ENCODE measurements at regions not wholly inside any gene's neighbourhood (a gene's known extent, or its start where the extent isn't known, plus 50 kb on each side); places are given as distances from the start of the nearest gene placed in this dataset.
"Not testable (repeated sequence)": the region's sequence is repeated elsewhere in the genome, so short reads cannot be mapped to it uniquely, and the experiment has no call there.

DNA sequence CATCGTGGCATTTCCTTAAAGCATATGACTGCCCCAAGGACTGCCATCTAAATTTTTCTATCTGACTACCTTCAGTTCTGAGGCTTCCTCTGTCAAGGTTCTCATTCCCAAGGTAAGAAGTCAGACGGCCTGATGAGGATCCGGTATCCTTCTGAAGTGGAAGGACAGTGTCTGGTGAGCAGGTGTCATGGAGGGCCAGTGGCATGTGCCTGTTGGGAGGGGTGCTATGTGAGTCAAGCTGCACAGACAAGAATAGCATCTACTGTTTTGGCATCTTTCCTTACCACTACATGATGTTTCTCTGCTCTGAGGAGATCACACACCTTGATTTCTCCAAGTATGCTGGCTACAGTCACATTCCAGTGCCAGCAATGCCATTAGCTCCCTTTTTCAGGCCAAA is 99.6 kb upstream of the RGS1 start:
- no peak for DNase-seq (ENCODE audit: insufficient read length, low spot score)
- no peak for FAIRE-seq

DNA sequence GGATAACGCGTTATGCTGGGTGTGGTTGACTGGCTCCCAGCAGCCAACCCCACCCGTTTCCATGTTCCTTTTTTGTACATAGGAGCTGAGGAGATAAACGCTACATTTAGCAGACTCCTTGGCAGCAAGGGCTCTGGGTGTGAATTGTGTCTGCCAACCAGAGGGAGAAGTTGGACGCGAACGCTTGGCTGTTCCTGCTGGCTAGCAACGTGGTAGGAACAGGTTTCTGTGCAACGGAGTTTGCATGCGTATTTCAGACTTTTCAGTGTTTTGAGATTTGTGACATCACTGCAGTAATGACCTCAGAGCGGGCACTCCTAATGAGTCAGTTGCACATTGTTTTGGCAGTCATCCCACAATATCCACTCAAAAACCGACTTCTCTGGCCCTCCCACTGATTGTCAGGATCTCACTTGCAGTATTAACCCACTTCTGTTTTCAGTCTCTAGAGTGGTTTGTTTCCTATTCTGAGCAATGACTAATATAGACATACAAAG is 98.7 kb upstream of the RGS1 start:
- DNase-seq (ENCODE audit: insufficient read length, low spot score): no peak
- no peak for FAIRE-seq

DNA sequence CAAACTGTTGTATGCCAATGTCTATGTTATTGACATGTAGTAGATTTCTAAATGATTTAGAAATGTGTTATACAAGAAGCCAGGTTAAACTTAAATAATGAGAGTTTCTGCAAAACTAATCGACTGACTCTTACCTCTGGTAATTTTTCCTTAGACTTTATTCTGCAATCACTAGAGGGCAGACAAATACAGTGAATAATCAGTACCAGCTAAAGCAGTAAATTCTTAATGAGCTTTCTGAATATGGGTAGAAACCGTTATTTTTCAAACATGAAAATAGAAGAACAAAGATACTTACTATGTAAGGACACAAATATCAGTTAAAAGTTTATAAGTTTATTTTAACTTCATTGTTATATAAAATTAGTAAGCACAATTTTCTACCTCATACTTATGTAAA is 97.9 kb upstream of the RGS1 start:
- FAIRE-seq: no peak
- DNase-seq (ENCODE audit: insufficient read length, low spot score): peak; percentile 37

DNA sequence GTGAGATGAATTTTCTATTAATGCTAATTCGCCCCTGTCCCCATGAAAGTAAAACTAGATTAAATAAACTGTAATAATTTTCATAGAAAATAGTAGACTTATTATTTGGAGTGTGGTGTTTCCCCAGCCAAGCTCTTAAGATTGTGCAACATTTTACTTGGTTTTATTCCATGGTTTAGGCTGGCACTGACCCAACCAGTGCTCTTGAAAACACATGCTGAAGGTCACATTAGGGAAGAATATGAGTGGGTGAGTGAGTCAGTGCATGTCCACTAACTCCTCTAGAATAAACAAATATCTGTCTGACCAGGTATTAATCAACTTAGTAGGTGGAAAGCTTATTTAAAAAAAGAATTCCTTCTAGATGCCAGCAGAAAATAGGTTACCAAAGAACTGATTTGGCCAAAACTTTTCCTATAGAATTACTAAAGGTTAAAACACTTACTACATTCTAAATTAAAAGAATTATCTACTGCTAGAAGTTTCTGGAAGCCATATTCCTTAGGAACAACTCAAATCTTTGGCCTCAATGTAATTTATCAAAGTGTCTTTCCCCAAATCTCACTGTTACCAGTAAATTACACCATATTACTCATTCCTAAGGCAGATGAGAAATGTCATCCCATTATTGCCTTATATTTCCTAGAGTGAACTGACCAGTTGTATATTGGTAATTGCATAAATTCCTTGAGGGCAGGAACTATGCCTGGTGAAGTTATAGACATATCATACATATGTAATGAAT is 89.7 kb upstream of the RGS1 start:
- DNase-seq (ENCODE audit: insufficient read length, low spot score) (peak; percentile 53), FAIRE-seq (peak; percentile 71)

DNA sequence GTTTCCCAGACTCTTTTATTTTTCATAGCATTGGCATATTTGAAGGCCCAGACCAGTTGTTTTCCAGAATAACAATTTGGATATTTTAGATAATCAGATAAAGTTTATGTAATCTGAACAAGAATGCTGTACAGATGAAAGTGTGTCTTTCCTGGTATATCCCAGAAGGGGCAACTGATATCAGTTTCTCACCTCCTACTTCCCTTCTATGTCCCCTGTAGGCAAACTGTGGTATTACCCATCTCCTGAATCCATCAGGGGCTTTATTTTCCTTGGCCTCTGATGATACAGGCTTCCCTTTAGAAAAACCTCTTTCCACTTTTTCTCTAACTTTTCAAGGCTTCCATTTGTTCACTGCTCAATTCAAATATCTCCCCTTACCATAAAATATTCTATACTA is 87.5 kb upstream of the RGS1 start:
- FAIRE-seq (no peak), DNase-seq (ENCODE audit: insufficient read length, low spot score) (no peak)

DNA sequence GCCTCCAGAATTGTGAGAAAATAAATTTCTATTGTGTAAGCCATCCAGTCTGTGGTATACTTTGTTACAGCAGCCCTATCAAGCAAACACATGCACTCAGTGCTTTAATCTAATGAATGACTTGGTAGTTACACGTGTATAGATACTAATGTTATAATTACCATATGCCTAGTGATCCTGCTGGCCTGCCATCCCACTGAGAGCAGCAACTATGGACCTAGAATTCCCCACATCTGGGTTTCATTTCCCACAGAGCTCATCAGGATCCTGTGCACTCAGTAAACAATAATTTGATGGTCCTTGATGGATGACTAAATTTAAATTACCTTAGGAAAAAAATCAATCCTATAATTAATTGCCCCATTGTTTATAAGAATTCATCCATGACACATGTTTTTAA is 86.5 kb upstream of the RGS1 start:
- FAIRE-seq (no peak), DNase-seq (ENCODE audit: insufficient read length, low spot score) (no peak)

DNA sequence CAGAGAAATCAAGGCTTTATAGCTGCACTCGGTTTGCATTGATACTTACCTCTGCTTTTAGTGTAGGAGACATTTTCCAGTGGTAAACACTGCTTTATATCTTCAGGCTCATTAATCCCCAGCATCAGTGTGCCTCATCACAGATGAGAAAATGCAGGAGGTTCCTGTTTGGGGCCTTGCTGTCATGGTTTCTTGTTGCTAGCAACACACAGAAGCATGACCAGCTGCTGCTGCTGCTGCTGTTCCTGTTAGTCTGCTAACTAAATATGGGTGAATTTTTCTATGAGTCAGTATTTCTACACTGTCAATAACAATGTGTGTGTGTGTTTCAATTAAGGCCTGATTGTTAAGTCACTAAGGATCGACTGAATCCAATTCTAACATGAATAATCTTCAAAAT is 85.8 kb upstream of the RGS1 start:
- DNase-seq (ENCODE audit: insufficient read length, low spot score) (no peak), FAIRE-seq (peak; percentile 46)

DNA sequence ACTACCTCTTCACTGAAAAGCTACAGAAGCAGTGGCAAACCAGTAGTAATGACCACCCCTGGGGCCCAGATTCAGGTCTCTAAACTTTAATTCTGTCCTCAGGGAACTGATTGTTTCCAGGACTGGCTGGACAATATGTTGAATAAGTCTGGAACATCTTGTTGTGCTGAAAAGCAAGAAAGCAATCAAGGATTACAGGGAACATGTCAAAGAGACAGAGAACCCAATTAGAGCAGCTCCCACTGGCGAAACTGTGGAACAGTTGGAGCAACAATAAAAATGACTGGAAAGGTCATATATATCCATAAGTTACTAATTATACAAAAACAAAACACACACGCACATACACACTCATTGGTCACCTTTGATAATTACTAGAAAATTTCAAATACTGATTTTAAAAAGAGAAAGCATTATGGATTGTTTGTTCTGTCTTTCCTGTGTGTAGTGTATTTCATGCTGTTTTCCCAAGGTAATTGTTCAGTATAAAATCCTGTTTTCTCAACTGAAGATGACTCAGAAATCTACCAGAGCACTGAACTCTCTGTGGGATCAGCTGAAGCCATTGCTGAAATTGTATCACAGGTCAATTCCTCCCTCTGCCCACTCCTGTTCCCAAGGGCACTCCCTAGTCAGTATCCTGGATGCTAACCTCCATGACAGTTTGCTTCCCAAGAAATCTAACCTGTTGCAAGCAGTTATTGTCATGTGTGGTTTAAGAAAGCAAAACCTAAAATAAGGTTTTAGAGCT is 83.6 kb upstream of the RGS1 start:
- DNase-seq (ENCODE audit: insufficient read length, low spot score): no peak
- no peak for FAIRE-seq

DNA sequence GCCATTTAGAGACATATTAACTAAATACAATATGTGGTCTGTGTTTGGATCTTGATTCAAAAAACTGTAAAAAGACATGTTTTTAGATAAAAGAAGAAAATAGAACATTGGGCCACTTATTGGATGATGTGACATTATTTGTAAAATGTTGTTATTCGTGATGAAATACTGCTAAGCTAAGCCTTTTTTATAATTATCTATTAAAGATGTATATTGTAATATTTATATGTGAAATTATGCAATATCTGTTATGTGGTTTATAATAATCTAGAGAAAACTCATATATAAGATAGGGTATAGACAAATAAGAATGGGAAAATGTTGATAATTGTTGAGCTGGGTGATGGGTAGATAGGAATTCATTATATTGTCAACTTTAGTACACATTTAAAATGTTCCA is 82.0 kb upstream of the RGS1 start:
- DNase-seq (ENCODE audit: insufficient read length, low spot score) (no peak), FAIRE-seq (no peak)

DNA sequence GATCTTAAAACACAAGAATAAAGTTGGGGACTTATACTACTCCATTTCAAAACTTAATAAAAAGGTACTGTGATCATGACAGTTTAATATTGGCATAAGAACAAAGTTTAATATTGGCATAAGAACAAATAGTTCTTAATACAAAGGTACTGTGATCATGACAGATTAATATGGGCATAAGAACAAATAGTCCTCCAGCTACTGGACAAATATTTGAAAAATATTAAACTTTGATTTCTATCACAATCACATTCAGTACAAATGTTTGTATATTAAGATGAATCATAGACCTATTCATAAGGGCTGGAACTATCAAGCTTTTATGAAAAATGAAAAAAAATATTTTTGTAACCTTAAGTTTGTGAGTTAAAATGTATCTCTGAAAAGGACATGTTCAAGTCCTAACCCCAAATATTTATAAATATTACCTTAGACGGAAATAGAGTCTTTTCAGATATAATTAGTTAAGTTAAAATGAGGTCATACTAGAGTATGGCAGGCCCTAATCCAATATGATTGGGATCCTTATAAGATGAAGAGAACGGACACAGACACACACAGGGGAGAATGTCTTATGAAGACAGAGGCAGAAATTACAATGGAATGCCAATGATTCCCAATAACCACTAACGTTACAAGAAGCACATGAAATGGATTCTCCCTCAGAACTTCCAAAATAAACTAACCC is 79.1 kb upstream of the RGS1 start:
- no peak for DNase-seq (ENCODE audit: insufficient read length, low spot score)
- no peak for FAIRE-seq

DNA sequence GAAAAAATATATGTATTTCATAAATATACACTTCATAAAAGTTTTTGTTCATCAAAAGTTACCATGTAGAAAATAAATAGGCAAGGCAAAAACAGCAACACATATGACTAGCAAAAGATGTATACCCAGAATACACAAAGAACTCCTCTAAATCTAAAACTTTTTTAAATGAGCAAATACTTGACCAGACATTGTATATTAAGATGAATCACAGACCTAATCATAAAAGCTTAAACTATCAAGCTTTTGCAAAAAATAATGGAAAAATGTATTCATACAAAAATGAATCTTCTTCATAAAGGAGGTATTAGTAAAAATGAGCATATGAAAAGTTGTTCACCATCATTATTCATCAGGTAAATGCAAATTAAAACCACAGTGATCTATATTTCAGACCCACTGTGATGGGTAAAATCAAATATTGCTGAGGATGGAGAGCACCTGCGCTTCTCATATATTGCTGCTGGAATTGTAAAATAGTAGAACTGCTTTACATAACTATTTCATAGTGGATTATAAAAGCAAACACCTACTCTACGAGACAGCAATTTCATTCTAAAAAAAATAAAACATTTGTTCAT is 78.3 kb upstream of the RGS1 start:
- FAIRE-seq (no peak), DNase-seq (ENCODE audit: insufficient read length, low spot score) (no peak)

DNA sequence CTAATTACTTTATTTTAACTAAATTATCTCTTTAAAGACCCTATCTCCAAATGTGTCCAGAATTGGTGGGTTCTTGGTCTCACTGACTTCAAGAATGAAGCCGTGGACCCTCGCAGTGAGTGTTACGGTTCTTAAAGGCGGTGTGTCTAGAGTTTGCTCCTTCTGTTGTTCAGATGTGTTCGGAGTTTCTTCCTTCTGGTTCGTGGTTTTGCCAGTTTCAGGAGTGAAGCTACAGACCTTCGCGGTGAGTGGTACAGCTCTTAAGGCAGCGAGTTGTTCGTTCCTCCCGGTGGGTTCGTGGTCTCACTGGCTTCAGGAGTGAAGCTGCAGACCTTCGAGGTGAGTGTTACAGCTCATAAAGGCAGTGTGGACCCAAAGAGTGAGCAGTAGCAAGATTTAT is 77.5 kb upstream of the RGS1 start:
- DNase-seq (ENCODE audit: insufficient read length, low spot score); FAIRE-seq: not testable (repeated sequence)

DNA sequence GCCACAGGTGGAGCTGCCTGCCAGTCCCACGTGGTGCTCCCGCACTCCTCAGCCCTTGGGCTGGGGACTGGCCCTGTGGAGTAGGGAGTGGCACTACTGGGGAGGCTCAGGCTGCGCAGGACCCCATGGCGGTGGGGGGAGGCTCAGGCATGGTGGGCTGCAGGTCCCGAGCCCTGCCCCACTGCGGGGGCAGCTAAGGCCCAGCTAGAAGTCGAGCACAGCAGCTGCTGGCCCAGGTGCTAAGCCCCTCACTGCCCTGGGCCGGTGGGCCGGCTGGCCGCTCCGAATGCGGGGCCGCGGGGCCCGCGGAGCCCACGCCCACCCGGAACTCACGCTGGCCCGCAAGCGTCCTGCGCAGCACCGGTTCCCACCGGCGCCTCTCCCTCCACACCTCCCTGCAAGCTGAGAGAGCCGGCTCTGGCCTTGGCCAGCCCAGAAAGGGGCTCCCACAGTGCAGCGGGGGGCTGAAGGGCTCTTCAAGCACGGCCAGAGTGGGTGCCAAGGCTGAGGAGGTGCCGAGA is 76.5 kb upstream of the RGS1 start:
- DNase-seq (ENCODE audit: insufficient read length, low spot score); FAIRE-seq: not testable (repeated sequence)

DNA sequence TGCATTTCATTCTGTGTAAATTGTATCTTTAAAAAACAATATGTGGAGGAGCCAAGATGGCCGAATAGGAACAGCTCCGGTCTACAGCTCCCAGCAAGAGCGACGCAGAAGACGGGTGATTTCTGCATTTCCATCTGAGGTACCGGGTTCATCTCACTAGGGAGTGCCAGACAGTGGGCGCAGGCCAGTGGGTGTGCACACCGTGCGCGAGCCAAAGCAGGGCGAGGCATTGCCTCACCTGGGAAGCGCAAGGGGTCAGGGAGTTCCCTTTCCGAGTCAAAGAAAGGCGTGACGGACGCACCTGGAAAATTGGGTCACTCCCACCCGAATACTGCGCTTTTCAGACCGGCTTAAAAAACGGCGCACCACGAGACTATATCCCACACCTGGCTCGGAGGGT is 75.0 kb upstream of the RGS1 start:
- FAIRE-seq; DNase-seq (ENCODE audit: insufficient read length, low spot score): not testable (repeated sequence)

DNA sequence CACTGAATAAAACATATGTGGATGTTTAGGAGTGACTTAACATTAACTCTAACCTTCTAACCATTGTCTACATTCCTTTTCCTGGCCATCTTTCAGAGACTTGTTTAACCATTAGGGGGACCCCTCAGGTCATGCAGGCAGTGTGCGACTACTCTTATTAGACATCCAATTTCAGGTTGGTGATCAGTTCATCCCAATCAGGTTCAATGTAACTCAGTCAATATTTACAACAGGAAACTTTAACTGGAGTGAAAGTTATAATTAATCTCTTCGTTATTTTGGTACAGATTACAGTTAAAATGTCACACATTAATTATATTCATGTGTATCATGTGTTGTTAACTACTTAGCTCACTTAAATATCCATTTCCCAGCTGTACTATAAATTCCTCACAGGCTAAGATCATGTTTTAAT is 68.8 kb upstream of the RGS1 start:
- DNase-seq (ENCODE audit: insufficient read length, low spot score) (peak; percentile 54), FAIRE-seq (peak; percentile 65)

DNA sequence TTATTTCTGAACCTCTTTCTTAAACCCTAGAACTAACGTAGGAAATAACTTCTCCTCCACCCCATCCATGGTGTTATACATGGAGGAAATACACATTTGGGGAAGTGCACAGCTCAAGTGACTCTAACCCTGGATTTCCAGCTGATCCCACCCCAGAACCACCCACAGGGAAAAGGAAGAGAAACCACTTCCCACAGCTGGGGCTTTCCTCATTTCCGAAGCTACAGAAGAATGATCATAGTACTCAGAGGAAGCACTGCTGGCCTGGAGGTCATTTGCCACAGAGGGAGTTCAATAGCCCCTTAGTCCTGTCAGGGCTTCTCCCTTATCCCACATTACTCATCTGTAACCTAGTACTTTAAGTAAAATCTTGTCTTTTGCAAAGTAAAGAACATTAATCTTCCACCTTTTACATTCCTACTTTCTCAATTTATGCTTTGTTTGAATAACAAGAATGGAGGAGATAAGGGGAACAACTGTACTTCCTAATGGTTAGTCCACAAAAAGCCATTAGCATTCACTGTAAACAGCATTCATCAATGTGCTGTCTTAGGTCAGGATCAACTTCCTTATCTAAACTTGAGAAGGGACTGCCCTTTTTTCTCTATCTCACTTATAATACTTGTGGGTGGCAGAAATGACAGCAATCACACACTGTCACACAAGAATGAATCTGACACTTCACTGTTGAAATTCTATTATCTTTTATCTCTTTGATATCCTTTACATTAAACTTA is 63.0 kb upstream of the RGS1 start:
- DNase-seq (ENCODE audit: insufficient read length, low spot score) (no peak), FAIRE-seq (no peak)

DNA sequence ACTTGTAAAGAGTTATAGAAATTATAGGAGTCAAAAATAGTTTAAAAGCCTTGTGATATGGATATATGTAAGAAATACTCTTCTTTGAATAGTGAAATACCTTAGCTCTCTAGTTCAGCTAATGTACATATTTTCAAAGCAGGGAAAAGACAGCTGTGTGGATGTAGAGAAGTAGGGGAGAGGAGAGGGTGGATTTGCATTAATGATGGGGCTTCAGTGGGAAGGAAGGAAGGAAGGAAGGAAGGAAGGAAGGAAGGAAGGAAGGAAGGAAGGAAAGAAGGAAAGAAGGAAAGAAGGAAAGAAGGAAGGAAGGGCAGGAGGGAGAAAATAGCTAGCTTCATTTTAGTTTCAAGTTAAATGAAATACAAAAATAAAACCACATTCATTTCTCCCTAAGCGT is 62.4 kb upstream of the RGS1 start:
- no peak for DNase-seq (ENCODE audit: insufficient read length, low spot score)
- no peak for FAIRE-seq

DNA sequence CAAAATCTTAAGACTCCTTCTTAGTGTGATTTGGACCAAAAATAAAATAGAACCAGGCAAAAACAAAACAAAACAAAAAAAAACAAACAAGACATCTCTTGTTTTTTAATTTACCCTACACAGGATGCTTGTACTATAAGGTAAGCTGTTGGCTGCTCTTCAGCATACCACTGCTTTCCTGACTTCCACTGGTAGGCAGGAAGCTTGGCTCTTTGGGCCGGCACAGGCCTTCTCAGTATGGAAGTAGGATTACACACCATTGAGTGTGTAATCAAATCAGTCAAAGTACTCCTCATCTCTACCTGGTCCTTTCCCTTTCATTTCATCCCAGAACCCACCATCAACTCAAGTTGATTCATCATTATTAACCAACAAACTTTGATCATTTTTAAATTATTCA is 61.9 kb upstream of the RGS1 start:
- FAIRE-seq (no peak), DNase-seq (ENCODE audit: insufficient read length, low spot score) (no peak)

DNA sequence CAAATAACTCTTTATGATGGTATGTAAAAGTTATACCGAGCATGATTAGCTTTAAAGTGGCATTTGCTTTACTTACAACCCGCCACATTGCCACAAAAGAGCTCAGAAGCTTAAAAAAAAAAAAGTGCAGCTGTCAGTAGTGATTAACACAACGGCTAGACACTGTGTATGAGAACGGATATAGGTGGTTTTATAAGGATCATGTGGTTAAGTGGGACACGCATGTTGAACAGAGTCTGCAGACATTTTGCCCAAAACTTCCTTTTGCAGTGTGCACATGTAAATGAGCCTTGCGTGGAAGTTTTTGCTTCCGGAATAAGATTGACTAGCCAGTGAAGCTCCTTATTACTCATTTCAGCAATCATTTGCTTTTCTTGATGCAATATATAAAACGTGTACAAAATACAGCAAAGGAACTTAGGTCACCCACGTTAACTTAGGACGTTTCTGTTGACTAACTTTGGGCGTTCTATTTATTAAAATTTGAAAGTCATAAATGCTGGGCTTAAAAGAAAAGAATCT is 58.7 kb upstream of the RGS1 start:
- FAIRE-seq: no peak

More for the DNA sequence above, 58.7 kb upstream of the RGS1 start:
- DNase-seq (ENCODE audit: insufficient read length, low spot score): no peak
